DND-41 (cell line): ENCODE measurements at regions not wholly inside any gene's neighbourhood (a gene's known extent, or its start where the extent isn't known, plus 50 kb on each side); places are given as distances from the start of the nearest gene placed in this dataset.
A peak's percentile ranks its signal among the peaks of the same experiment; 100 is the strongest.

Experiments used
- ATAC-seq: fragments of 200-7000 bp; cut with Tn5 transposase; 3 replicates; pipeline ENCODE4 v1.9.1; 2021; ENCODE audit warnings: low read depth; ENCODE audit not compliant: insufficient read depth
- DNase-seq: peaks from one replicate; pipeline ENCODE4 v3.0.0-alpha.2; 2020
- H2AFZ ChIP-seq: 2 replicates; pipeline ENCODE4 v1.6.0; 2012; ENCODE audit warnings: low read depth, low read length
- H3K27ac ChIP-seq: 2 replicates; pipeline ENCODE4 v1.5.1; 2012; ENCODE audit warnings: low read length, inconsistent platforms
- H3K27me3 ChIP-seq: fragments of 200-600 bp; sonication (generic); 2 replicates; pipeline ENCODE4 v1.6.0; 2012; ENCODE audit warnings: low read length, mild to moderate bottlenecking, inconsistent platforms; ENCODE audit not compliant: insufficient read depth, poor library complexity
- H3K36me3 ChIP-seq: 2 replicates; pipeline ENCODE4 v1.5.1; 2012; ENCODE audit warnings: low read length, inconsistent platforms; ENCODE audit not compliant: insufficient read depth
- H3K4me1 ChIP-seq: 2 replicates; pipeline ENCODE4 v1.5.1; 2012; ENCODE audit warnings: mild to moderate bottlenecking, low read length; ENCODE audit not compliant: insufficient read depth
- H3K4me2 ChIP-seq: 2 replicates; pipeline ENCODE4 v1.6.0; 2012; ENCODE audit warnings: mild to moderate bottlenecking, moderate library complexity, low read length, inconsistent platforms; ENCODE audit not compliant: insufficient read depth
- H3K4me3 ChIP-seq, 2 experiments: fragments of 200-600 bp in 1 of 2; shearing (Covaris generic) in 1 of 2; 2 replicates each; pipeline ENCODE4 v1.5.1; 2012 to 2016; ENCODE audit warnings: inconsistent platforms in 2 of 2, low read length in 2 of 2, mild to moderate bottlenecking in 2 of 2, low read depth in 1 of 2, moderate library complexity in 1 of 2
- H3K79me2 ChIP-seq: 2 replicates; pipeline ENCODE4 v1.6.0; 2012; ENCODE audit warnings: low read length, inconsistent platforms; ENCODE audit not compliant: insufficient read depth
- H3K9ac ChIP-seq: 2 replicates; pipeline ENCODE4 v1.6.0; 2012; ENCODE audit warnings: low read depth, mild to moderate bottlenecking, inconsistent platforms, low read length, moderate library complexity
- H3K9me3 ChIP-seq: 2 replicates; pipeline ENCODE4 v1.5.1; 2012; ENCODE audit warnings: low read length, moderate library complexity, mild to moderate bottlenecking, inconsistent platforms; ENCODE audit not compliant: insufficient read depth, severe bottlenecking
- H4K20me1 ChIP-seq: 2 replicates; pipeline ENCODE4 v1.6.0; 2012; ENCODE audit warnings: low read length; ENCODE audit not compliant: insufficient read depth
- CTCF ChIP-seq: IDR thresholded peaks from 2 replicates; pipeline ENCODE4 v1.5.1; 2012; ENCODE audit warnings: borderline replicate concordance, low read length, moderate library complexity, mild to moderate bottlenecking; ENCODE audit not compliant: poor library complexity, severe bottlenecking; ENCODE audit errors: extremely low read depth
- EZH2 ChIP-seq: IDR thresholded peaks from 3 replicates; pipeline ENCODE4 v1.6.1; 2012; ENCODE audit warnings: borderline replicate concordance, low read depth, mild to moderate bottlenecking, moderate library complexity, low read length, inconsistent platforms; ENCODE audit not compliant: severe bottlenecking

- Histone ChIP-seq H3K4me2 (no peak overlapping the region), H3K27me3 (no peaks in the 10 kb centered on the region), H3K4me3 (no peak overlapping the region), H4K20me1 (no peaks in the 10 kb centered on the region), H2AFZ (no peak overlapping the region), H3K9me3 (no peaks in the 10 kb centered on the region), H3K4me1 (peaks cover 19% of the 10 kb centered on the region), H3K79me2 (no peaks in the 10 kb centered on the region), H3K27ac (no peak overlapping the region), H3K36me3 (no peaks in the 10 kb centered on the region), H3K9ac (no peak overlapping the region)
- DNase-seq: no peak
- TF ChIP-seq EZH2: no peak
- ATAC-seq: no peak
Measured at GRCh38 chr1:244324176-244324883, 127.4 kb downstream of the ADSS2 start.

GRCh38 chr1:244325056-244325758 lies 126.5 kb downstream of the ADSS2 start:
- no peak overlapping the region for H3K4me2 ChIP-seq
- no peak overlapping the region for H2AFZ ChIP-seq
- ATAC-seq: peak; percentile 44; the same call in 1 of the 3 replicates
- H3K4me3 ChIP-seq: no peak overlapping the region
- no peak for DNase-seq
- H3K27me3 ChIP-seq: no peaks in the 10 kb centered on the region
- no peaks in the 10 kb centered on the region for H3K36me3 ChIP-seq
- no peak overlapping the region for H3K9ac ChIP-seq
- no peaks in the 10 kb centered on the region for H4K20me1 ChIP-seq
- no peak for TF ChIP-seq EZH2
- TF ChIP-seq CTCF: no peak
- H3K4me1 ChIP-seq: peaks cover 10% of the 10 kb centered on the region
- H3K9me3 ChIP-seq: no peaks in the 10 kb centered on the region
- no peak overlapping the region for H3K27ac ChIP-seq
- H3K79me2 ChIP-seq: no peaks in the 10 kb centered on the region

- TF ChIP-seq CTCF (no peak), EZH2 (no peak)
- DNase-seq: no peak
- H2AFZ ChIP-seq: no peak overlapping the region
Measured at GRCh38 chr1:244326757-244327156, 125.0 kb downstream of the ADSS2 start.

GRCh38 chr1:244327533-244327932 lies 124.2 kb downstream of the ADSS2 start:
- Histone ChIP-seq H3K4me2 (no peak overlapping the region), H2AFZ (no peak overlapping the region), H3K4me1 (peaks cover 8% of the 10 kb centered on the region; the same call in 1 of the 2 replicates), H3K79me2 (no peaks in the 10 kb centered on the region), H3K9ac (no peak overlapping the region), H3K36me3 (no peaks in the 10 kb centered on the region), H3K27me3 (no peaks in the 10 kb centered on the region), H3K4me3 (no peak overlapping the region), H3K27ac (no peak overlapping the region), H4K20me1 (no peaks in the 10 kb centered on the region), H3K9me3 (no peaks in the 10 kb centered on the region)
- DNase-seq: no peak
- ATAC-seq: no peak
- TF ChIP-seq CTCF (no peak), EZH2 (no peak)

More at GRCh38 chr1:244326757-244327156, 125.0 kb downstream of the ADSS2 start:
- H3K9ac ChIP-seq: no peak overlapping the region
- no peaks in the 10 kb centered on the region for H3K36me3 ChIP-seq
- no peak overlapping the region for H3K27ac ChIP-seq
- no peak overlapping the region for H3K4me2 ChIP-seq
- H3K9me3 ChIP-seq: no peaks in the 10 kb centered on the region
- H3K4me1 ChIP-seq: peaks cover 8% of the 10 kb centered on the region; the same call in 1 of the 2 replicates
- H3K4me3 ChIP-seq: no peak overlapping the region
- ATAC-seq: no peak
- H3K79me2 ChIP-seq: no peaks in the 10 kb centered on the region
- no peaks in the 10 kb centered on the region for H3K27me3 ChIP-seq
- no peaks in the 10 kb centered on the region for H4K20me1 ChIP-seq
